ENCODE measurements at regions not wholly inside any gene's neighbourhood (a gene's known extent, or its start where the extent isn't known, plus 50 kb on each side); places are given as distances from the start of the nearest gene placed in this dataset.
A peak's percentile ranks its signal among the peaks of the same experiment; 100 is the strongest.

DNA sequence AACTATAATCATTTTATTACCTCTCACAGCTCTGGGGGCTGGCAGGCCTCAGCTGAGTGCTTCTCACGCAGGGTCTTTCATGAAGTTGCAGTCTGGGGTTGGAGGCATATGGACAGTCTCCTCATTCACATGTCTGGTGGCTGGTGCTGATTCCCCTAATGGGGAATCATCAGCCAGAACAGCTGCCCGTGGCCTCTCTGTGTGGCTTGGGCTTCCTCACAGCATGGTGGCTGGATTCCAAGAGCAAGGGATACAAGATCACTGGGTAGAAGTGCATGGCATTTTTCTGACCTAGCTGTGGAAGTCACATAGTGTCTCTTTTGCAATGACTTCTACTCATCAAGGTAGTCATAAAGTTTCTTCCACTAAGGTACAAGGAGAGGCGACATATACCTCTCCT lies 59.0 kb upstream of the LAPTM4A start:
- Histone ChIP-seq H3K27ac (no peak overlapping the region), H3K4me3 (no peak overlapping the region), H3K9me3 (no peaks in the 10 kb centered on the region), H3K27me3 (no peaks in the 10 kb centered on the region), H3K4me1 (peaks cover 0 to 4% of the 10 kb centered on the region in 2 donors), H3K36me3 (no peaks in the 10 kb centered on the region)
- no peak for TF ChIP-seq POLR2AphosphoS5 (IDR thresholded peaks at IDR 0.05)
- intact Hi-C loops (cut with DNase I; ENCODE audit: low total_unique reads), result no loop called here
- DNase-seq (ENCODE audit: low spot score in 2 of 2), result no peak

DNA sequence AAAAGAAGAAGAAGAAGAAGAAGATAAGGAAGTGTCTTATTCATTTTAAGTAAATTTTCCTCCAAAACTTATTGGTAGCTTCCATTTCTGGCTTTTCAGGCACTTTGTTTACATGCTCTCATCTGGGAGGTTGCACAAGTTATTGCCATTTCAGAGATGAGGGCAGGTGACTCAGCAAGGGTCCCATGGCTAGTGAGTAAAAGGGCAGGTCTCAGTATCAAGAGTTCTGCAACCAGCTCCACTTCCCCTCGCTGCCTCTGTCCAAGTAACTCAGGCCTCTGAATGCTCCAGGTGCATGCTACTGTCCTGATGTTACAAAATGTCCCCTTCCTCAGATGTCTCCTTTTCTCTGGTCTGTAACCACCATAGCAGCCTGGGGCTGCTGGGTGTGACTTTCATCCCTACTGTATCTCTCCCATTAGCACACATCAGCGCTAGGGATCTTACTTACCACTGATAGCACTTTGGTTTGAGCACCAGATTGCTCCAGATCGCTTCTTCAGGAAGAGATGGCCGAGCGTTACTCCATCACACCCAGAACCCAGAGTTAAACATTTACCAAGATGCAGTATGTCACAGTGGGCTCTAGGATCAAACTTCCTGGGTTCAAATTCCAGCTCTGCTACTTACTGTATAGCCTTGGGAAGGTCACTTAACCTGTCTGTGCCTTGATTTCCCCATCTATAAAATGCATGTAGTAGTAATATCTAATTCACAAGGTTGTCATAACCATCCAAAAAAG lies 57.4 kb upstream of the LAPTM4A start:
- H3K36me3 ChIP-seq, result no peaks in the 10 kb centered on the region
- no peaks in the 10 kb centered on the region for H3K9me3 ChIP-seq
- no peaks in the 10 kb centered on the region for H3K4me1 ChIP-seq
- DNase-seq (ENCODE audit: low spot score in 2 of 2), result no peak
- intact Hi-C loops (cut with DNase I; ENCODE audit: low total_unique reads), result loop anchor here (5.0 kb wide), 1 partner anchor 713 kb away; the partner anchor contains the start of gene LDAH
- no peak overlapping the region for H3K27ac ChIP-seq
- H3K27me3 ChIP-seq, result no peaks in the 10 kb centered on the region
- no peak overlapping the region for H3K4me3 ChIP-seq
- TF ChIP-seq POLR2A (IDR thresholded peaks at IDR 0.05), result no peak
- no peak for TF ChIP-seq POLR2AphosphoS5 (IDR thresholded peaks at IDR 0.05)
- TF ChIP-seq, protein P1, sequence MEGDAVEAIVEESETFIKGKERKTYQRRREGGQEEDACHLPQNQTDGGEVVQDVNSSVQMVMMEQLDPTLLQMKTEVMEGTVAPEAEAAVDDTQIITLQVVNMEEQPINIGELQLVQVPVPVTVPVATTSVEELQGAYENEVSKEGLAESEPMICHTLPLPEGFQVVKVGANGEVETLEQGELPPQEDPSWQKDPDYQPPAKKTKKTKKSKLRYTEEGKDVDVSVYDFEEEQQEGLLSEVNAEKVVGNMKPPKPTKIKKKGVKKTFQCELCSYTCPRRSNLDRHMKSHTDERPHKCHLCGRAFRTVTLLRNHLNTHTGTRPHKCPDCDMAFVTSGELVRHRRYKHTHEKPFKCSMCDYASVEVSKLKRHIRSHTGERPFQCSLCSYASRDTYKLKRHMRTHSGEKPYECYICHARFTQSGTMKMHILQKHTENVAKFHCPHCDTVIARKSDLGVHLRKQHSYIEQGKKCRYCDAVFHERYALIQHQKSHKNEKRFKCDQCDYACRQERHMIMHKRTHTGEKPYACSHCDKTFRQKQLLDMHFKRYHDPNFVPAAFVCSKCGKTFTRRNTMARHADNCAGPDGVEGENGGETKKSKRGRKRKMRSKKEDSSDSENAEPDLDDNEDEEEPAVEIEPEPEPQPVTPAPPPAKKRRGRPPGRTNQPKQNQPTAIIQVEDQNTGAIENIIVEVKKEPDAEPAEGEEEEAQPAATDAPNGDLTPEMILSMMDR (IDR thresholded peaks at IDR 0.05), result no peak

DNA sequence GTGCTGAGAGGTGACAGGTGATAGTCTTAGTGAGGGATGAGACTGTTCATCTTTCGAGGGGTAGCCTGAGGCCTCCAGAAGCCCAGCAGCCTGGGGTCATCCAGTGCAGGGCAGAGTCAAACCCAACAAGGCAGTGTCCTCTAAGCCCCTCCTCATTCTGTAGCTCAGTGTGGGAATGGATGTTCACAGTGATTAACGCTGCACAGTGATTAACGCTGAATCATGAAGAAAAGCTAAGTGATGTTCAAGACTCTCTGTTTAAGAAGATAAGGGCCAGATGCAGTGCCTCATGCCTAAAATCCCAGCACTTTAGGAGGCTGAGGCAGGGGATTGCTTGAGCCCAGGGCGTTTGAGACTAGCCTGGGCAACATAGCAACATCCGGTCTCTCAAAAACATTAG lies 56.3 kb upstream of the LAPTM4A start:
- Histone ChIP-seq H3K27me3 (no peaks in the 10 kb centered on the region), H3K36me3 (no peaks in the 10 kb centered on the region), H3K9me3 (peaks cover 0 to 2% of the 10 kb centered on the region in 2 donors), H3K4me1 (no peaks in the 10 kb centered on the region), H3K4me3 (no peak overlapping the region), H3K27ac (no peak overlapping the region)
- TF ChIP-seq POLR2A (IDR thresholded peaks at IDR 0.05), result no peak
- TF ChIP-seq, protein P1 (IDR thresholded peaks at IDR 0.05), result no peak
- TF ChIP-seq POLR2AphosphoS5 (IDR thresholded peaks at IDR 0.05), result no peak
- intact Hi-C loops (cut with DNase I; ENCODE audit: low total_unique reads), result loop anchor here (5.0 kb wide), 1 partner anchor 715 kb away; the partner anchor contains the start of gene LDAH
- no peak for DNase-seq (ENCODE audit: low spot score in 2 of 2)

DNA sequence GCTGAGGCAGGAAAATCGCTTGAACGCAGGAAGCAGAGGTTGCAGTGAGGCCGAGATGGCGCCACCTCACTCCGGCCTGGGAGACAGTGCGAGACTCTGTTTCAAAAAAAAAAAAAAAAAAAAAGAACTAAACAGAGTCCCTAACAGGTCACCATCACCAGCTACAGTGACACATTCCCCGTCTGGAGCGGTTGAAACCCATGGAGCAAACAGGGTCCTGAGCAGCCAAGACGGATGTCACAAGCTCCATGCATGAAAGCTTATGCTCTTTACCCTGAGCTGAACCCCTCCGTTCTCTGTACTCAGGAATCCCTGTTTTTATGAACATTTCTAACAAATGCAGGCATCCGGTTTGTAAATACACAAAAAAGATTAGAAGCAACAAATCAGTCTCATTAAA lies 55.9 kb upstream of the LAPTM4A start:
- H3K4me3 ChIP-seq, result no peak overlapping the region
- TF ChIP-seq POLR2AphosphoS5 (IDR thresholded peaks at IDR 0.05) (no peak), POLR2A (IDR thresholded peaks at IDR 0.05) (no peak)
- TF ChIP-seq, protein P1 (IDR thresholded peaks at IDR 0.05), result no peak
- DNase-seq (ENCODE audit: low spot score in 2 of 2), result no peak
- H3K36me3 ChIP-seq, result no peaks in the 10 kb centered on the region
- no peak overlapping the region for H3K27ac ChIP-seq
- no peaks in the 10 kb centered on the region for H3K4me1 ChIP-seq
- intact Hi-C loops (cut with DNase I; ENCODE audit: low total_unique reads), result loop anchor here (5.0 kb wide), 1 partner anchor 715 kb away; the partner anchor contains the start of gene LDAH
- no peaks in the 10 kb centered on the region for H3K27me3 ChIP-seq
- H3K9me3 ChIP-seq, result peaks cover 2 to 6% of the 10 kb centered on the region in 2 donors

DNA sequence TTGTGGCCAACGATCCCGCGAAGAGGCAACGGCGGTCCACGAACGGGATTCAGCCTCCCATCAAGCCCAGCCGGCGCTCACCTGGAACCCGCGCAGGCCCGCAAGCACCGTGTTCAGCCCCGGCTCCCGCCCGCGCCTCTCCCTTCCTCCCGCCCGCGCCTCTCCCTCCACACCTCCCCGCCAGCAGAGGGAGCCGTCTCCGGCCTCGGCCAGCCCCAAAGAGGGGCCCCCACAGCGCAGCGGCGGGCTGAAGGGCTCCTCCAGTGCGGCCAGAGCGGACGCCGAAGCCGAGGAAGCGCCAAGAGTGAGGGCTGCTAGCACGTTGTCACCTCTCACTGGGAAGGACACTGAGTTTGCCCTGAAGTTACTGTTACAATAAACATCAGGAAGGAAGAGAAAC lies 55.3 kb upstream of the LAPTM4A start:
- Histone ChIP-seq H3K4me3 (peak overlapping the region in 2 of 3 donors; percentile 40 to 60), H3K27me3 (no peaks in the 10 kb centered on the region), H3K27ac (peak overlapping the region; percentile 10 to 12), H3K36me3 (no peaks in the 10 kb centered on the region), H3K4me1 (no peaks in the 10 kb centered on the region), H3K9me3 (peaks cover 8 to 10% of the 10 kb centered on the region in 2 donors)
- peak in 1 of 2 donors; percentile 23 for DNase-seq (ENCODE audit: low spot score in 2 of 2)
- intact Hi-C loops (cut with DNase I; ENCODE audit: low total_unique reads), result loop anchor here (5.0 kb wide), 1 partner anchor 716 kb away; the partner anchor contains the start of gene LDAH
- TF ChIP-seq, protein P1 (IDR thresholded peaks at IDR 0.05), result peak; percentile 19 to 66 (median 57)
- TF ChIP-seq POLR2A (IDR thresholded peaks at IDR 0.05), result no peak
- no peak for TF ChIP-seq POLR2AphosphoS5 (IDR thresholded peaks at IDR 0.05)

Data from breast epithelium (tissue), 4 donors.